AG09319 (cell line): ENCODE measurements at regions not wholly inside any gene's neighbourhood (a gene's known extent, or its start where the extent isn't known, plus 50 kb on each side); places are given as distances from the start of the nearest gene placed in this dataset.

Source experiments
- DNase-seq: peaks from one replicate; pipeline ENCODE4 v3.0.0-alpha.2; 2010; ENCODE audit warnings: low read depth; ENCODE audit errors: extremely low read depth
- TF ChIP-seq, protein P1 (sequence below): IDR thresholded peaks from 2 replicates; pipeline ENCODE4 v1.5.1; 2011; ENCODE audit warnings: low read depth, mild to moderate bottlenecking, inconsistent platforms, low read length, moderate library complexity

- TF ChIP-seq, protein P1, sequence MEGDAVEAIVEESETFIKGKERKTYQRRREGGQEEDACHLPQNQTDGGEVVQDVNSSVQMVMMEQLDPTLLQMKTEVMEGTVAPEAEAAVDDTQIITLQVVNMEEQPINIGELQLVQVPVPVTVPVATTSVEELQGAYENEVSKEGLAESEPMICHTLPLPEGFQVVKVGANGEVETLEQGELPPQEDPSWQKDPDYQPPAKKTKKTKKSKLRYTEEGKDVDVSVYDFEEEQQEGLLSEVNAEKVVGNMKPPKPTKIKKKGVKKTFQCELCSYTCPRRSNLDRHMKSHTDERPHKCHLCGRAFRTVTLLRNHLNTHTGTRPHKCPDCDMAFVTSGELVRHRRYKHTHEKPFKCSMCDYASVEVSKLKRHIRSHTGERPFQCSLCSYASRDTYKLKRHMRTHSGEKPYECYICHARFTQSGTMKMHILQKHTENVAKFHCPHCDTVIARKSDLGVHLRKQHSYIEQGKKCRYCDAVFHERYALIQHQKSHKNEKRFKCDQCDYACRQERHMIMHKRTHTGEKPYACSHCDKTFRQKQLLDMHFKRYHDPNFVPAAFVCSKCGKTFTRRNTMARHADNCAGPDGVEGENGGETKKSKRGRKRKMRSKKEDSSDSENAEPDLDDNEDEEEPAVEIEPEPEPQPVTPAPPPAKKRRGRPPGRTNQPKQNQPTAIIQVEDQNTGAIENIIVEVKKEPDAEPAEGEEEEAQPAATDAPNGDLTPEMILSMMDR, result no peak
- DNase-seq, result no peak
These were observed 777.1 kb downstream of the LIG4 start for GRCh38 chr13:107438251-107438650.

DNA sequence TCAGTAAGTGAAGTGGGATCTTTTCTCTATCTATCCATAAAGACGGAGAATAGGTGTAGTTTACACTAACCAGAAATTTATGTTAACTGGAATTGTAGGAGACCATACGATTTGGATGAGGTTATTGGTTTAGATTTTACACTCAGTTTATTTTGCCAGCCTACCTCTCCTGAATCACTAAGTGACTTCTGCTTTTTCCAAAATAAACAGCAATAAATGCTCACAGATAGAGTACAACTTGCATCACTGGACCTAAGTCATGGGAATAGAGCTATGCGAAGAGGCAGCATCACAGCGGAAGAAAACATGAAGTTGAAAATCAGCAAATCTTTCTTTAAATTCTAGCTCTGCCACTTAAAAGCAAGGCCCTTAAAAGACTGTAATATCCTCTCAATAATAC is 781.0 kb downstream of the LIG4 start:
- no peak for DNase-seq
- TF ChIP-seq, protein P1, result no peak

GRCh38 chr13:107427536-107427935 is 787.8 kb downstream of the LIG4 start:
- no peak for DNase-seq
- TF ChIP-seq, protein P1, result no peak

- no peak for DNase-seq
- TF ChIP-seq, protein P1, result no peak
These were observed 792.9 kb downstream of the LIG4 start for GRCh38 chr13:107422421-107422820.

GRCh38 chr13:107421951-107422350 is 793.4 kb downstream of the LIG4 start:
- TF ChIP-seq, protein P1, result no peak
- no peak for DNase-seq

- DNase-seq, result no peak
- TF ChIP-seq, protein P1, result no peak
These were observed 794.3 kb downstream of the LIG4 start for GRCh38 chr13:107421028-107421427.

DNA sequence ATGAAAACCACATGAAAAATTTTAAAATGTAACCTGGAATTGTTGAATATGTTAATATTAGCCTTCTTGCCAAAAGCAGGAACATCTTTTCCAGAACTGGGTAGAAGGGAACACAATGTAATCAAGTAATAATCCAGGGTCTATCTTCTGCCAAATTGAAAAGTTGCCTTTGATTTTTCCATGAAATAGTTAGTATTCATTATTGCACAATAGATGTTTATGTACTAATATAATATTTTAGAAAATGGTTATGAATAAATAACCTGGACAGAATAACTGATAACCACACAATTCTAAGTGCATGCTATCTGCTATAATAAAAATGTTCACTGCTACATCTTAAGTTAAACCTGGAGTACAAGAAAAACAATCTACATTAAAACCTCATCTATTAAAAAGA is 802.3 kb downstream of the LIG4 start:
- no peak for DNase-seq
- TF ChIP-seq, protein P1, result no peak
